ENCODE measurements at regions not wholly inside any gene's neighbourhood (a gene's known extent, or its start where the extent isn't known, plus 50 kb on each side); places are given as distances from the start of the nearest gene placed in this dataset.

DNA sequence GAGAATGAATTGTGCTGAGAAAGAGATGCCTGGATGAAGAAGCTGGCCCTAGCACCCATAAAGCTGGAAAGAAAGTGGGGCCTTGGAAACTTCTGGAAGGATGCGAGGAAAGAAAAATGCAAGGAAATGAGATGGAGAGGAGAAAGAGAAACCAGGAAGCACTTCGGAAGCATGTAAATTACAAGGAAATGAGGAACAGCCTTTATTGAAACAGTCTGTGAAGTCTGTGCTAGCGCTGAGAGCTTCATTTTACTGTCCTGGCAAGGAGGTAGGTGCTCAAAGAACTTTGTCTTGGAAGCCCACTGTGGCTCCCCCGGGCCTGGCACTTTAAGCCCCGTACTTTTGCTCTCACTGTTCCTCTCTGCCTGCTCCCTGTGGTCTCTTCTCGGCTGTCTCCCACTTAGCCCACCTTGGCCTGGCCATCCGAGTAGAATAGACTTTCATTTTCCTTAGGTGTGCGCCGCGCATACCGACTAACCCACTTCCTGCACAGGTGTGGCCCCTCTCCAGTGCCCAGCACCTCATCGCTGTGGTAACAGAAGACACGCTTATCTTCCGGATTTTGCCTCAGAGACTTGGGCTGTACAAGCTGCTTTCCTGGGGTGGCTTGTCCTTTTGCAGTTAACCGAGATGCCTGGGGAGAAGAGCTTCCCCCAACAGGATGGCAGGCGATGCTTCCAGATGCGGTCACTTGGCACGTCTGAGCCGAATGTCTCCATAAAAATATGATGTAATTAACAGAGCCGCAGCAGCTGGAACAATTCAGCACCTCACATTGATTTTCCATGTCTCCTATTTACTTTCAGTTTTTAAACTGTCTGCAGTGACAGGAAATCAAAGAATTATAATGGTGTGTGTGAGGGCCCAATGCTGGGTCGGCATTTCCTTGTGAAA lies 199.6 kb downstream of the HRH4 start:
- H3K79me1 ChIP-seq (ENCODE audit: insufficient read depth, low read depth, low read length, poor library complexity, severe bottlenecking) = no peaks in the 10 kb centered on the region
- no peak overlapping the region for H3K18ac ChIP-seq (ENCODE audit: insufficient read length, low read depth, low read length)
- H3K4me2 ChIP-seq (ENCODE audit: insufficient read depth, insufficient read length, low read length) = no peak overlapping the region
- no peak overlapping the region for H2AK5ac ChIP-seq (ENCODE audit: insufficient read length, low read length)
- 0 out of 2 replicates have a peak overlapping the region, but pooled peaks have one; percentile 40 for H2BK15ac ChIP-seq (ENCODE audit: low read depth, low read length)
- no peak overlapping the region for H3T11ph ChIP-seq (ENCODE audit: low read length)
- H3K14ac ChIP-seq (ENCODE audit: insufficient read depth, low read length) = no peak overlapping the region
- H3K23me2 ChIP-seq (ENCODE audit: insufficient read length, low read depth, low read length, poor library complexity, severe bottlenecking) = no peaks in the 10 kb centered on the region
- Mint-ChIP-seq H3K36me3 (ENCODE audit: insufficient read depth in 1 of 3, low read depth in 3 of 3) (no peaks in the 10 kb centered on the region), H3K27me3 (ENCODE audit: low read depth) (no peaks in the 10 kb centered on the region), H3K9me3 (no peaks in the 10 kb centered on the region), H3K4me1 (peaks cover 3 to 15% of the 10 kb centered on the region in 2 experiments; a peak in 1 of 4 replicates), H3K27ac (peak overlapping the region in 2 of 3 experiments; percentile 31 to 63; a peak in 3 of 7 replicates), H3K4me3 (no peak overlapping the region)
- H2AFZ ChIP-seq (ENCODE audit: low read length) = no peak overlapping the region
- H4K20me1 ChIP-seq (ENCODE audit: control insufficient read depth, insufficient read depth, insufficient read length) = no peaks in the 10 kb centered on the region
- H3K4ac ChIP-seq (ENCODE audit: low read depth, low read length) = no peak overlapping the region
- no peak overlapping the region for H2BK20ac ChIP-seq (ENCODE audit: low read depth, low read length, poor library complexity, severe bottlenecking)
- no peak overlapping the region for H4K91ac ChIP-seq (ENCODE audit: insufficient read length, low read depth, low read length)
- H4K5ac ChIP-seq (ENCODE audit: insufficient read length, low read depth, low read length) = no peak overlapping the region
- H3K27ac ChIP-seq (ENCODE audit: insufficient read length, low read depth, low read length) = no peak overlapping the region
- no CpG with 5 or more reads among the region's 21 CpGs for WGBS (ENCODE audit: extremely low coverage, insufficient read length, low lambda C conversion rate)
- no peak overlapping the region for H2BK5ac ChIP-seq (ENCODE audit: insufficient read length, low read length)
- H3K79me2 ChIP-seq (ENCODE audit: insufficient read depth, low read length) = no peaks in the 10 kb centered on the region
- no peak for DNase-seq
- no peak overlapping the region for H3K23ac ChIP-seq (ENCODE audit: insufficient read length, low read depth, low read length)
- no peaks in the 10 kb centered on the region for H3K27me3 ChIP-seq (ENCODE audit: insufficient read depth, low read length)
- no peaks in the 10 kb centered on the region for H3K9me3 ChIP-seq (ENCODE audit: control insufficient read depth, low read depth, low read length)
- no peak overlapping the region for H3K9ac ChIP-seq (ENCODE audit: extremely low read depth, insufficient read length, low read length)
- TF ChIP-seq, protein P1, sequence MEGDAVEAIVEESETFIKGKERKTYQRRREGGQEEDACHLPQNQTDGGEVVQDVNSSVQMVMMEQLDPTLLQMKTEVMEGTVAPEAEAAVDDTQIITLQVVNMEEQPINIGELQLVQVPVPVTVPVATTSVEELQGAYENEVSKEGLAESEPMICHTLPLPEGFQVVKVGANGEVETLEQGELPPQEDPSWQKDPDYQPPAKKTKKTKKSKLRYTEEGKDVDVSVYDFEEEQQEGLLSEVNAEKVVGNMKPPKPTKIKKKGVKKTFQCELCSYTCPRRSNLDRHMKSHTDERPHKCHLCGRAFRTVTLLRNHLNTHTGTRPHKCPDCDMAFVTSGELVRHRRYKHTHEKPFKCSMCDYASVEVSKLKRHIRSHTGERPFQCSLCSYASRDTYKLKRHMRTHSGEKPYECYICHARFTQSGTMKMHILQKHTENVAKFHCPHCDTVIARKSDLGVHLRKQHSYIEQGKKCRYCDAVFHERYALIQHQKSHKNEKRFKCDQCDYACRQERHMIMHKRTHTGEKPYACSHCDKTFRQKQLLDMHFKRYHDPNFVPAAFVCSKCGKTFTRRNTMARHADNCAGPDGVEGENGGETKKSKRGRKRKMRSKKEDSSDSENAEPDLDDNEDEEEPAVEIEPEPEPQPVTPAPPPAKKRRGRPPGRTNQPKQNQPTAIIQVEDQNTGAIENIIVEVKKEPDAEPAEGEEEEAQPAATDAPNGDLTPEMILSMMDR (conservative IDR thresholded peaks at IDR 0.05) = no peak
- H4K8ac ChIP-seq (replicated peaks; ENCODE audit: insufficient read length, low read depth, low read length) = no peak overlapping the region
- no peak overlapping the region for H2BK120ac ChIP-seq (ENCODE audit: low read depth, low read length, poor library complexity, severe bottlenecking)
- H3K56ac ChIP-seq (ENCODE audit: insufficient read length, low read depth, low read length) = no peak overlapping the region
- no peaks in the 10 kb centered on the region for H3K4me1 ChIP-seq (ENCODE audit: insufficient read depth, low read length)
- H2BK12ac ChIP-seq (ENCODE audit: insufficient read length, low read depth, low read length) = no peak overlapping the region
